GM12892 (cell line): ENCODE measurements at regions not wholly inside any gene's neighbourhood (a gene's known extent, or its start where the extent isn't known, plus 50 kb on each side); places are given as distances from the start of the nearest gene placed in this dataset.

ENCODE experiments used
- POLR2A ChIP-seq: IDR thresholded peaks from 2 replicates; pipeline ENCODE4 v1.6.1; 2011; ENCODE audit warnings: low read depth, low read length, control low read depth
- POLR2AphosphoS5 ChIP-seq: IDR thresholded peaks from 2 replicates; pipeline ENCODE4 v1.6.1; 2011; ENCODE audit warnings: low read depth, low read length, control low read depth
- TAF1 ChIP-seq: IDR thresholded peaks from 2 replicates; pipeline ENCODE4 v1.6.1; 2011; ENCODE audit warnings: low read depth, mild to moderate bottlenecking, control low read depth, low read length, borderline replicate concordance

GRCh38 chr11:122258446-122259194 is 142.6 kb upstream of the BLID start:
- TF ChIP-seq POLR2AphosphoS5 (no peak), POLR2A (no peak), TAF1 (no peak)
